WTC11 (cell line): ENCODE measurements at regions not wholly inside any gene's neighbourhood (a gene's known extent, or its start where the extent isn't known, plus 50 kb on each side); places are given as distances from the start of the nearest gene placed in this dataset.

Source experiments
- ARID4B ChIP-seq: sonication (generic); formaldehyde crosslinking; IDR thresholded peaks from 2 replicates; pipeline ENCODE4 v1.8.0; 2023; ENCODE audit warnings: missing genetic modification reagents, mild to moderate bottlenecking, borderline replicate concordance
- CBFB ChIP-seq: sonication (generic); formaldehyde crosslinking; IDR thresholded peaks from 2 replicates; pipeline ENCODE4 v1.8.1; 2022; ENCODE audit warnings: mild to moderate bottlenecking, low read depth, missing genetic modification reagents
- CTCF ChIP-seq: fragments of 200-600 bp; IDR thresholded peaks from 2 replicates; pipeline ENCODE4 v1.8.0; 2022; ENCODE audit warnings: antibody characterized with exemption
- FOXJ3 ChIP-seq: sonication (generic); formaldehyde crosslinking; IDR thresholded peaks from 2 replicates; pipeline ENCODE4 v1.9.0; 2021; ENCODE audit warnings: missing genetic modification reagents, mild to moderate bottlenecking, borderline replicate concordance
- NFYB ChIP-seq: sonication (generic); formaldehyde crosslinking; conservative IDR thresholded peaks from 2 replicates; pipeline ENCODE4 v1.8.0; 2022; ENCODE audit warnings: low read depth, missing genetic modification reagents
- NR2C2 ChIP-seq: sonication (generic); formaldehyde crosslinking; IDR thresholded peaks from 2 replicates; pipeline ENCODE4 v1.8.0; 2022; ENCODE audit warnings: mild to moderate bottlenecking, missing genetic modification reagents
- TP53 ChIP-seq: sonication (generic); formaldehyde crosslinking; IDR thresholded peaks from 2 replicates; pipeline ENCODE4 v1.8.1; 2023; ENCODE audit warnings: mild to moderate bottlenecking, missing genetic modification reagents
- ZNF121 ChIP-seq: sonication (generic); formaldehyde crosslinking; IDR thresholded peaks from 2 replicates; pipeline ENCODE4 v1.8.0; 2023; ENCODE audit warnings: missing genetic modification reagents
- ZNF423 ChIP-seq: fragments of 250-450 bp; sonication (Bioruptor Pico); IDR thresholded peaks from 2 replicates; pipeline ENCODE4 v2.1.2; 2022; ENCODE audit warnings: mild to moderate bottlenecking, moderate library complexity
- TF ChIP-seq, protein P1 (sequence below): fragments of 250-450 bp; sonication (Bioruptor Pico); conservative IDR thresholded peaks from 2 replicates; pipeline ENCODE4 v1.9.0; 2021; ENCODE audit warnings: mild to moderate bottlenecking
- TF ChIP-seq, protein P2 (sequence below): sonication (generic); formaldehyde crosslinking; IDR thresholded peaks from 2 replicates; pipeline ENCODE4 v1.8.1; 2023; ENCODE audit warnings: mild to moderate bottlenecking, moderate library complexity, missing genetic modification reagents
- TF ChIP-seq, protein P3 (sequence below): sonication (generic); formaldehyde crosslinking; IDR thresholded peaks from 2 replicates; pipeline ENCODE4 v1.8.1; 2023; ENCODE audit warnings: mild to moderate bottlenecking, missing genetic modification reagents, moderate library complexity

DNA sequence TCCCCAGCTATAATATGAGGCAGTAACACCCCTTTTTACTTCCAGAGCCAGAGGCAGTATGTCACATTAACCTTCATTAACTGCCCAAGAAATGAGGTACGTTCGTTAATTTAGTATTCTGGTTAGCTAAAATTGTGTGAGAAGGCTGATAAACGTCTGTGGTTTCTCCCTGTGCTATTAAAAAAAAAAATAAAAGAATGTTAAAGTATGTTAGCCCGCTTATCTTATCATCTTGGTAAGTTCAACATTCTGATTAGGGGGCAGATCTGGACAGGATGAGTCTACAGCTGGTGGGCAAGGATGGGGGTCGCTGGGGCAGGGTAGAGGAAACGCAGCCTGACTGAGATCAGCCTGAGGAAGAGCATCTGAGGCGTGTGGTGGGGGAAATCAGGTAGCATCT, 154.0 kb downstream of the PRL start:
- TF ChIP-seq CTCF (no peak), ZNF121 (CRISPR knock-in tag) (no peak), NFYB (no peak), ZNF423 (no peak), FOXJ3 (CRISPR knock-in tag) (no peak), NR2C2 (CRISPR knock-in tag) (no peak), ARID4B (CRISPR knock-in tag) (no peak), TP53 (CRISPR knock-in tag) (no peak), CBFB (no peak)
- TF ChIP-seq, protein P1, sequence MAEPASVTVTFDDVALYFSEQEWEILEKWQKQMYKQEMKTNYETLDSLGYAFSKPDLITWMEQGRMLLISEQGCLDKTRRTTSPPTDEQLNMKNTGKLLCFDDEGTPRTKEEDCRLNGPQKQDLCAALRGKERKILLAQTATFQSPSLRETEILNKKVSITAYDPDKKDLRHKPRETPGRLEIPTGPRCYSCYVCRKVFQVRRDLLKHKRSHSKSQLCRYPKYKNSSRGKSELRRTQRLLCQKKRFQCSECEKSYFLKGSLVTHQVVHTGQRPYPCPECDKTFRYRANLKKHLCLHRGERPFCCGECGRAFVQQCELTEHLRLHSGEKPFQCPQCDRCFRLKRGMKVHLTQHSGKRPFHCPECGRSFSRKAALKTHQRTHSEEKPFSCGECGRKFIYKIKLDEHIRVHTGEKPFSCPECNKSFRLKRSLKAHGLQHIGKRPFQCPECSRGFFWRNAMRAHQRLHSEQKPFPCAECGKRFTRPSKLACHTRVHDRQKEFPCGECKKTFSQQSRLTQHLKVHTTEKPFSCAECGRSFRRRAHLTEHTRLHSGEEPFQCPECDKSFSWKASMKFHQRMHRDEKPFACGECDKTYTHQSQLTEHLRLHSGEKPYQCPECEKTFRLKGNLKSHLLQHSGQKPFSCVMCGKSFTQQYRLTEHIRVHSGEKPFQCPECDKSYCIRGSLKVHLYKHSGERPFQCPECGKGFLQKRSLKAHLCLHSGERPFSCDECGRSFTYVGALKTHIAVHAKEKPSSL: no peak
- TF ChIP-seq, protein P2, sequence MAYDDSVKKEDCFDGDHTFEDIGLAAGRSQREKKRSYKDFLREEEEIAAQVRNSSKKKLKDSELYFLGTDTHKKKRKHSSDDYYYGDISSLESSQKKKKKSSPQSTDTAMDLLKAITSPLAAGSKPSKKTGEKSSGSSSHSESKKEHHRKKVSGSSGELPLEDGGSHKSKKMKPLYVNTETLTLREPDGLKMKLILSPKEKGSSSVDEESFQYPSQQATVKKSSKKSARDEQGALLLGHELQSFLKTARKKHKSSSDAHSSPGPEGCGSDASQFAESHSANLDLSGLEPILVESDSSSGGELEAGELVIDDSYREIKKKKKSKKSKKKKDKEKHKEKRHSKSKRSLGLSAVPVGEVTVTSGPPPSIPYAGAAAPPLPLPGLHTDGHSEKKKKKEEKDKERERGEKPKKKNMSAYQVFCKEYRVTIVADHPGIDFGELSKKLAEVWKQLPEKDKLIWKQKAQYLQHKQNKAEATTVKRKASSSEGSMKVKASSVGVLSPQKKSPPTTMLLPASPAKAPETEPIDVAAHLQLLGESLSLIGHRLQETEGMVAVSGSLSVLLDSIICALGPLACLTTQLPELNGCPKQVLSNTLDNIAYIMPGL (CRISPR knock-in tag): no peak
- TF ChIP-seq, protein P3, sequence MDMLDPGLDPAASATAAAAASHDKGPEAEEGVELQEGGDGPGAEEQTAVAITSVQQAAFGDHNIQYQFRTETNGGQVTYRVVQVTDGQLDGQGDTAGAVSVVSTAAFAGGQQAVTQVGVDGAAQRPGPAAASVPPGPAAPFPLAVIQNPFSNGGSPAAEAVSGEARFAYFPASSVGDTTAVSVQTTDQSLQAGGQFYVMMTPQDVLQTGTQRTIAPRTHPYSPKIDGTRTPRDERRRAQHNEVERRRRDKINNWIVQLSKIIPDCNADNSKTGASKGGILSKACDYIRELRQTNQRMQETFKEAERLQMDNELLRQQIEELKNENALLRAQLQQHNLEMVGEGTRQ (CRISPR knock-in tag): no peak
